Upper lobe of left lung (tissue), 6 donors: ENCODE measurements at regions not wholly inside any gene's neighbourhood (a gene's known extent, or its start where the extent isn't known, plus 50 kb on each side); places are given as distances from the start of the nearest gene placed in this dataset.
A peak's percentile ranks its signal among the peaks of the same experiment; 100 is the strongest.

ENCODE experiments used
- ATAC-seq, 2 donors: fragments of 200-7000 bp; cut with Tn5 transposase; one replicate each; pipeline ENCODE4 v1.9.1; 2022; ENCODE audit warnings: mild to moderate bottlenecking in 2 of 2, moderate library complexity in 2 of 2; ENCODE audit not compliant: low FRiP score in 2 of 2
- DNase-seq, 2 donors: peaks; one replicate each; pipeline ENCODE4 v3.0.0-alpha.2; 2019 to 2020
- H3K27ac ChIP-seq, 4 donors: fragments of 200-600 bp; sonication (generic); one replicate each; pipeline ENCODE4 v1.5.1; 2016 to 2019
- H3K27me3 ChIP-seq, 4 donors: fragments of 200-600 bp; sonication (generic); one replicate each; pipeline ENCODE4 v1.5.1; 2017 to 2019
- H3K36me3 ChIP-seq, 4 donors: fragments of 200-600 bp; sonication (generic); one replicate each; pipeline ENCODE4 v1.5.1; 2016 to 2019
- H3K4me1 ChIP-seq, 4 donors: fragments of 200-600 bp; sonication (generic); one replicate each; pipeline ENCODE4 v1.5.1; 2018 to 2019
- H3K4me3 ChIP-seq, 4 donors: fragments of 200-600 bp; sonication (generic); one replicate each; pipeline ENCODE4 v1.5.1; 2017 to 2019; ENCODE audit warnings: mild to moderate bottlenecking in 2 of 4, moderate library complexity in 1 of 4
- H3K9me3 ChIP-seq, 4 donors: fragments of 200-600 bp; sonication (generic); one replicate each; pipeline ENCODE4 v1.5.1; 2018 to 2019
- EP300 ChIP-seq, 4 donors: sonication (generic); formaldehyde crosslinking; IDR thresholded peaks; one replicate each; pipeline ENCODE4 v1.5.1; 2017; ENCODE audit warnings: antibody characterized with exemption in 4 of 4, control low read depth in 2 of 4
- POLR2A ChIP-seq, 4 donors: fragments of 450-650 bp; IDR thresholded peaks; one replicate each; pipeline ENCODE4 v1.5.1; 2016 to 2017; ENCODE audit warnings: antibody characterized with exemption in 4 of 4, mild to moderate bottlenecking in 2 of 4
- POLR2AphosphoS5 ChIP-seq, 2 donors: sonication (generic); formaldehyde crosslinking; IDR thresholded peaks; one replicate each; pipeline ENCODE4 v1.5.1; 2017; ENCODE audit warnings: antibody characterized with exemption in 2 of 2
- WGBS, 2 donors: methylation state at CpG; one replicate each; pipeline ENCODE4 v1.1.5; 2017 to 2018; 5-methylcytosine and 5-hydroxymethylcytosine counted together
- TF ChIP-seq, protein P1 (sequence below), 6 experiments: fragments of 450-650 bp in 4 of 6; fragments of 200-600 bp in 2 of 6; sonication (generic) in 2 of 6; IDR thresholded peaks; one replicate each; pipeline ENCODE4 v1.5.1; 2016 to 2019; ENCODE audit warnings: antibody characterized with exemption in 6 of 6
- donor health status: DM: no; HTN: no; CAD: no; lungs with moderate emphysema.
- donor health status: DM: no; HTN: yes; CAD: no; lungs with severe emphysema.

DNA sequence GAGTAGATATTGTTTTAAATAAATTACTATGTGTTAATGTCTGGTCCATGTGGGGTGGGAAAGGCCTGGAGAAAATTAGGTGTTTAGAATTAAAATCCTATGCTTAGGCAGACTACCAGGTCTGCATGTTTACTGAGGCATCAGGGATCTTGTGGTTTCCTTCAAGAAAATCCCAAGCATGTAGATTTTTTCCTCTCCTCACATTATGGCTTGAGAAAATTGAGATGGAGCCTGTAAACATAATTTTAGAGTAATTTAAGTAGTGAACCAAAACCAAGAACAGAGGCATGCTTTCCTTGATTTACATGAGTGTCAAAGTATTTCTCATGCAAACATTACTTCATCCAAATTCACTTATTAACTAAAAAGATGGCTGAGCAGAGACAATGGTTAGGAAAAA is 823.7 kb downstream of the AACS start:
- no peak for TF ChIP-seq POLR2A (IDR thresholded peaks at IDR 0.05)
- TF ChIP-seq, protein P1, sequence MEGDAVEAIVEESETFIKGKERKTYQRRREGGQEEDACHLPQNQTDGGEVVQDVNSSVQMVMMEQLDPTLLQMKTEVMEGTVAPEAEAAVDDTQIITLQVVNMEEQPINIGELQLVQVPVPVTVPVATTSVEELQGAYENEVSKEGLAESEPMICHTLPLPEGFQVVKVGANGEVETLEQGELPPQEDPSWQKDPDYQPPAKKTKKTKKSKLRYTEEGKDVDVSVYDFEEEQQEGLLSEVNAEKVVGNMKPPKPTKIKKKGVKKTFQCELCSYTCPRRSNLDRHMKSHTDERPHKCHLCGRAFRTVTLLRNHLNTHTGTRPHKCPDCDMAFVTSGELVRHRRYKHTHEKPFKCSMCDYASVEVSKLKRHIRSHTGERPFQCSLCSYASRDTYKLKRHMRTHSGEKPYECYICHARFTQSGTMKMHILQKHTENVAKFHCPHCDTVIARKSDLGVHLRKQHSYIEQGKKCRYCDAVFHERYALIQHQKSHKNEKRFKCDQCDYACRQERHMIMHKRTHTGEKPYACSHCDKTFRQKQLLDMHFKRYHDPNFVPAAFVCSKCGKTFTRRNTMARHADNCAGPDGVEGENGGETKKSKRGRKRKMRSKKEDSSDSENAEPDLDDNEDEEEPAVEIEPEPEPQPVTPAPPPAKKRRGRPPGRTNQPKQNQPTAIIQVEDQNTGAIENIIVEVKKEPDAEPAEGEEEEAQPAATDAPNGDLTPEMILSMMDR (IDR thresholded peaks at IDR 0.05) = no peak
- TF ChIP-seq EP300 (IDR thresholded peaks at IDR 0.05) = no peak
- TF ChIP-seq POLR2AphosphoS5 (IDR thresholded peaks at IDR 0.05) = no peak
- no peaks in the 10 kb centered on the region for H3K36me3 ChIP-seq

DNA sequence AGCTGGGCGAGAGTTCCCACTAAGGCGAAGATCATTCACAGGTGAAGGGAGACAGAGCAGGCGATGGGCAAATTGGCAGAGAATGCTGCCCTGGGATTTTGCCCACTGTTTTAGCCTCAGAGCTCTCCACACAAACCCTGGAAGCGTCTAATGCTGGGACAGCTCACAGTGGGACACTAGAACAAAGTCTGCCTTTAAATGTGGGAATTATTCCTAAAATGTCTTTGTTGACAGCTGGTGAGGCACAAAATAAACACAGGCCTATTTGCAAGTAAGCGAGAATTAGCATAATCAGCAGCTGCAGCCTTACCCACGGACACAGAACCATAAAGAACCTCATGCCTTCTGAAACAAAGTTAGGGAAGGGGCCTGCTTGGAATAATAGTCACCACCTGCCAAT is 824.5 kb downstream of the AACS start:
- H3K4me1 ChIP-seq = peaks cover 0 to 10% (median 0%) of the 10 kb centered on the region in 4 donors
- H3K36me3 ChIP-seq = no peaks in the 10 kb centered on the region
- TF ChIP-seq EP300 (IDR thresholded peaks at IDR 0.05) (no peak), POLR2AphosphoS5 (IDR thresholded peaks at IDR 0.05) (no peak), POLR2A (IDR thresholded peaks at IDR 0.05) (no peak)
- TF ChIP-seq, protein P1 (IDR thresholded peaks at IDR 0.05) = no peak
- H3K9me3 ChIP-seq = no peaks in the 10 kb centered on the region
- no peaks in the 10 kb centered on the region for H3K27me3 ChIP-seq
- H3K4me3 ChIP-seq = no peak overlapping the region
- DNase-seq (no peak), ATAC-seq (no peak)
- WGBS, 2 donors = 50 to 66% methylated on average over 6 of the region's 6 CpGs
- H3K27ac ChIP-seq = no peak overlapping the region

More for the DNA sequence above, 823.7 kb downstream of the AACS start:
- no peak for ATAC-seq
- no peak for DNase-seq
- Histone ChIP-seq H3K27me3 (no peaks in the 10 kb centered on the region), H3K4me1 (peaks cover 0 to 10% (median 0%) of the 10 kb centered on the region in 4 donors), H3K9me3 (no peaks in the 10 kb centered on the region), H3K4me3 (no peak overlapping the region), H3K27ac (no peak overlapping the region)

DNA sequence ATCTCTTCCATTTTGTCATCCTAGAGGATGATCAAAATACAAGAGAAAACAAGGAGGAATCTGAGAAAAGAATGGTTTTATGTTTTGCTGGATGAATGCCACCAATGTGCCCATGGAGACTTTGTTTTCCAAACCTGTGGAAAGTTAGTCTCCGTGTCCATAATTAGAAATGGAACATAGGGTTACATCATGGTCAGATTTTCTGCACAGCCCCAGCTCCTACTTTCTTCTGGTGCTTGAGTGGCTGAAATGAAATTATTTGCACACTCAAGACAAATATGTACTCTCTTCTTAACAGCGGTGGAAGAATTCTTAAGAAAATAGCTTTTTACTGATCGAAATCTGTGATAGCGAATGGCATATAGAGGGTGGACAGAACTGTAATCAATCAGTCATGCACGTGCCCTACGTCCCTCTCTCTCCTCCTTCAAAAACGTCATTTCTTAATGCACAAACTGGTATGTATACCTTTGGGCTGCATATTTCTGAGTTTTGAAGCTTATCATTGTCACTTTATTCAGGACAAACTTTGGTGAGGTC is 825.2 kb downstream of the AACS start:
- peaks cover 0 to 10% (median 0%) of the 10 kb centered on the region in 4 donors for H3K4me1 ChIP-seq
- no peaks in the 10 kb centered on the region for H3K9me3 ChIP-seq
- no peaks in the 10 kb centered on the region for H3K27me3 ChIP-seq
- H3K27ac ChIP-seq = no peak overlapping the region
- no peak for ATAC-seq
- WGBS, 2 donors = 53% methylated on average over 7 of the region's 7 CpGs
- TF ChIP-seq POLR2AphosphoS5 (IDR thresholded peaks at IDR 0.05) = no peak
- no peak for TF ChIP-seq EP300 (IDR thresholded peaks at IDR 0.05)
- TF ChIP-seq, protein P1 (IDR thresholded peaks at IDR 0.05) = no peak
- TF ChIP-seq POLR2A (IDR thresholded peaks at IDR 0.05) = no peak
- H3K4me3 ChIP-seq = no peak overlapping the region
- no peak for DNase-seq
- no peaks in the 10 kb centered on the region for H3K36me3 ChIP-seq

- ATAC-seq (peak; percentile 29 to 86), DNase-seq (peak in 1 of 2 donors; percentile 48)
- TF ChIP-seq POLR2AphosphoS5 (IDR thresholded peaks at IDR 0.05) (no peak), EP300 (IDR thresholded peaks at IDR 0.05) (no peak), POLR2A (IDR thresholded peaks at IDR 0.05) (no peak)
- TF ChIP-seq, protein P1 (IDR thresholded peaks at IDR 0.05) = no peak
- H3K4me3 ChIP-seq = no peak overlapping the region
- H3K4me1 ChIP-seq = peaks cover 0 to 10% (median 0%) of the 10 kb centered on the region in 4 donors
- H3K9me3 ChIP-seq = no peaks in the 10 kb centered on the region
- no peaks in the 10 kb centered on the region for H3K27me3 ChIP-seq
- no peaks in the 10 kb centered on the region for H3K36me3 ChIP-seq
- WGBS, 2 donors = 22 to 28% methylated on average over 5 of the region's 5 CpGs
- H3K27ac ChIP-seq = no peak overlapping the region
These were observed 825.7 kb downstream of the AACS start for GRCh38 chr12:125890971-125891370.

DNA sequence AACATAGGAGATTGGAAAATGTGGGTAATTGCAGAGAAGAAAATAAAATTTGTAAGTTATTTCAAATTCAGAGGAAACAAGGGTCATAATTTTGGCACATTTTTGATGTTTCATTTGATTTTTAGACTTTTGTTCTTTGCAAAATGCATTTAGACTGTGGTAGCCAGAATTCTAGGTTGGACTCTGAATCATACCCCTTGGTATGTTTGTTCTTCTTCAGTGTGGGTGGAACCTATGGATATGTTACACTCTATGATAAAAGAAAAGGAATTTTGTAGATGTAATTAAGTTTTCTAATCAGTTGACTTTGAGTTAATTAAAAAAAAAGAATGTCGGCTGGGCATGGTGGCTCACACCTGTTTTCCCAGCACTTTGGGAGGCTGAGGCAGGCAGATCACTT is 827.0 kb downstream of the AACS start:
- 79 to 84% methylated on average over 1 of the region's 1 CpG for WGBS, 2 donors
- Histone ChIP-seq H3K9me3 (no peaks in the 10 kb centered on the region), H3K4me3 (no peak overlapping the region), H3K4me1 (peaks cover 0 to 10% (median 0%) of the 10 kb centered on the region in 4 donors), H3K27ac (no peak overlapping the region), H3K36me3 (no peaks in the 10 kb centered on the region), H3K27me3 (no peaks in the 10 kb centered on the region)
- TF ChIP-seq EP300 (IDR thresholded peaks at IDR 0.05) (no peak), POLR2AphosphoS5 (IDR thresholded peaks at IDR 0.05) (no peak), POLR2A (IDR thresholded peaks at IDR 0.05) (no peak)
- TF ChIP-seq, protein P1 (IDR thresholded peaks at IDR 0.05) = no peak
- ATAC-seq = no peak
- no peak for DNase-seq
